Nephron progenitor cell (in vitro differentiated cells): ENCODE measurements at regions not wholly inside any gene's neighbourhood (a gene's known extent, or its start where the extent isn't known, plus 50 kb on each side); places are given as distances from the start of the nearest gene placed in this dataset.

Experiments
- DNase-seq: peaks from one replicate; pipeline ENCODE4 v3.0.0; 2021
- H3K27ac Mint-ChIP-seq: 2 replicates; pipeline ENCODE4 v1.8.0; 2021; ENCODE audit warnings: mild to moderate bottlenecking, moderate library complexity, mixed read lengths
- H3K27me3 Mint-ChIP-seq: 2 replicates; pipeline ENCODE4 v1.8.0; 2021; ENCODE audit warnings: mild to moderate bottlenecking, low read depth, mixed read lengths; ENCODE audit not compliant: poor library complexity
- H3K36me3 Mint-ChIP-seq: 2 replicates; pipeline ENCODE4 v1.8.0; 2021; ENCODE audit warnings: low read depth, mixed read lengths
- H3K4me1 Mint-ChIP-seq: 2 replicates; pipeline ENCODE4 v1.8.0; 2021; ENCODE audit warnings: mixed read lengths
- H3K4me3 Mint-ChIP-seq: 2 replicates; pipeline ENCODE4 v1.8.0; 2021; ENCODE audit warnings: mild to moderate bottlenecking, moderate library complexity, mixed read lengths
- H3K9me3 Mint-ChIP-seq: 2 replicates; pipeline ENCODE4 v1.8.0; 2021; ENCODE audit warnings: mild to moderate bottlenecking, moderate library complexity, mixed read lengths
- TF ChIP-seq, protein P1 (sequence below): fragments of 200-600 bp; sonication (generic); IDR thresholded peaks from 2 replicates; pipeline ENCODE4 v1.5.0; 2021; ENCODE audit warnings: antibody characterized with exemption

DNA sequence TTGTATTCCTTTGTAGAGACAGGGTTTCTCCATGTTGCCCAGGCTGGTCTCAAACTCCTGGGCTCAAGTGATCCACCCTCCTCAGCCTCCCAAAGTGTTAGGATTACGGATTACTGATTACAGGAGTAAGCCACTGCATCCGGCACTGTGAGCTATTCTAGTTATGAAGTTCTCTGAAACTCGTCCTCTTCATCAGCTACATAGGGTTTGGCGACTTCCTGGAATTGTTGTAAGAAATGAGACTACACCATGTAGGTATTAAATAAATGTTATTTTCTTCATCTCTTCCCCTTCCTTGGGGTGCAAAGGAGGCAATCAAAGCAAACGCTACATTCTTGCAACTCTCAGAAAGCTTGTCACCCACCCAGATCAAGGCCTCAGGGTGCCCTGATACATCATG is 131.2 kb upstream of the TIAM1 start:
- H3K36me3 Mint-ChIP-seq: peaks cover 76% of the 10 kb centered on the region
- peaks cover 32% of the 10 kb centered on the region for H3K9me3 Mint-ChIP-seq
- peak overlapping the region; percentile 78 for H3K27ac Mint-ChIP-seq
- H3K4me3 Mint-ChIP-seq: no peak overlapping the region
- H3K27me3 Mint-ChIP-seq: no peaks in the 10 kb centered on the region
- peaks cover 16% of the 10 kb centered on the region for H3K4me1 Mint-ChIP-seq
- no peak for DNase-seq
- TF ChIP-seq, protein P1, sequence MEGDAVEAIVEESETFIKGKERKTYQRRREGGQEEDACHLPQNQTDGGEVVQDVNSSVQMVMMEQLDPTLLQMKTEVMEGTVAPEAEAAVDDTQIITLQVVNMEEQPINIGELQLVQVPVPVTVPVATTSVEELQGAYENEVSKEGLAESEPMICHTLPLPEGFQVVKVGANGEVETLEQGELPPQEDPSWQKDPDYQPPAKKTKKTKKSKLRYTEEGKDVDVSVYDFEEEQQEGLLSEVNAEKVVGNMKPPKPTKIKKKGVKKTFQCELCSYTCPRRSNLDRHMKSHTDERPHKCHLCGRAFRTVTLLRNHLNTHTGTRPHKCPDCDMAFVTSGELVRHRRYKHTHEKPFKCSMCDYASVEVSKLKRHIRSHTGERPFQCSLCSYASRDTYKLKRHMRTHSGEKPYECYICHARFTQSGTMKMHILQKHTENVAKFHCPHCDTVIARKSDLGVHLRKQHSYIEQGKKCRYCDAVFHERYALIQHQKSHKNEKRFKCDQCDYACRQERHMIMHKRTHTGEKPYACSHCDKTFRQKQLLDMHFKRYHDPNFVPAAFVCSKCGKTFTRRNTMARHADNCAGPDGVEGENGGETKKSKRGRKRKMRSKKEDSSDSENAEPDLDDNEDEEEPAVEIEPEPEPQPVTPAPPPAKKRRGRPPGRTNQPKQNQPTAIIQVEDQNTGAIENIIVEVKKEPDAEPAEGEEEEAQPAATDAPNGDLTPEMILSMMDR: no peak

DNA sequence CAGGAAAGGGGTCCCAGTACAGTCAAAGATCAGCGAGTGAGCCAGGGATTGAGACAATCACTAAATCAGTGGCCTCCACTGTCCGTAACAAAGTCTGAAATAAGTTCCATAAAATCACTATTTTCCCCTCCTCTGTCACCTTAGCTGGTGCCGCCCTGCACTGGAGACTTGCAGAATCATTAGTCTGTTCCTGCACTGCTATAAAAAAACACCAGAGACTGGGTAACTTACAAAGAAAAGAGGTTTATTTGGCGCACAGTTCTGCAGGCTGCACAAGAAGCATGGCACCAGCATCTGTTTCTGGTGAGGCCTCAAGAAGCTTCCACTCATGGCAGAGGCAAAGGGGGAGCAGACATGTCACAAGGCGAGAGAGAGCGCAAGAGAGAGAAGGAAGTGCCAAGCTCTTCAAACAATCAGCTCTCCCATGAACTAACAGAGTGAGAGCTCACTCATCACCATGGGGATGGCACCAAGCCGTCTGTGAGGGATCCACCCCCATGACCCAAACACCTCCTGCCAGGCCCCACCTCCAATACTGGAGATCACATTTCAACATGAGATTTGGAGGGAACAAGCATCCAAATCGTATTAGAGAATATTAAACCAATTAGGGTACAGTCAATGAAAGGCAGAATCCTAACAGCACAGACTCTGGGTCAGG is 129.8 kb upstream of the TIAM1 start:
- Mint-ChIP-seq H3K4me1 (peaks cover 16% of the 10 kb centered on the region), H3K4me3 (no peak overlapping the region), H3K27me3 (no peaks in the 10 kb centered on the region), H3K9me3 (peaks cover 24% of the 10 kb centered on the region), H3K27ac (peak overlapping the region; percentile 59), H3K36me3 (peaks cover 64% of the 10 kb centered on the region)
- TF ChIP-seq, protein P1: no peak
- no peak for DNase-seq

DNA sequence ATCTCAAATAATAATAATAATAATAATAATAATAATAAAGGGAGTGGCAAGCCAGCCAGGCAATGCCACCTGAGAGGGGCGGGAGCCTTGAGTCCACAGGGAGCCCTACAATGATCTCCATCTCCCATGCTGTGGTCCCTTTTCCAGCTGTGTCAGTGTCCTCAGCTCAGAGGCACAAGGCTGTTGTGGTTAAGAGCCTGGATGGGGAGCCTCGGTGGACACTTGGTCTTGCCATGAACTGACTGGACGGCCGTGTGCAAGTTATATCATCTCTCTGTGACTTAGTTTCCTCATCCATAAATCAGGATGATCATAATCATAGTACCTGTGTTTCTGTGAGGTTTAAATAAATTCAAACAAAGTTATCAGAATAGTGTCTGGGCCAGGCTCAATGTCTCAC is 127.8 kb upstream of the TIAM1 start:
- peak overlapping the region; percentile 69 for H3K27ac Mint-ChIP-seq
- no peak for DNase-seq
- peaks cover 13% of the 10 kb centered on the region for H3K4me1 Mint-ChIP-seq
- H3K36me3 Mint-ChIP-seq: peaks cover 53% of the 10 kb centered on the region
- peaks cover 19% of the 10 kb centered on the region for H3K9me3 Mint-ChIP-seq
- TF ChIP-seq, protein P1: no peak
- H3K4me3 Mint-ChIP-seq: no peak overlapping the region
- H3K27me3 Mint-ChIP-seq: no peaks in the 10 kb centered on the region

DNA sequence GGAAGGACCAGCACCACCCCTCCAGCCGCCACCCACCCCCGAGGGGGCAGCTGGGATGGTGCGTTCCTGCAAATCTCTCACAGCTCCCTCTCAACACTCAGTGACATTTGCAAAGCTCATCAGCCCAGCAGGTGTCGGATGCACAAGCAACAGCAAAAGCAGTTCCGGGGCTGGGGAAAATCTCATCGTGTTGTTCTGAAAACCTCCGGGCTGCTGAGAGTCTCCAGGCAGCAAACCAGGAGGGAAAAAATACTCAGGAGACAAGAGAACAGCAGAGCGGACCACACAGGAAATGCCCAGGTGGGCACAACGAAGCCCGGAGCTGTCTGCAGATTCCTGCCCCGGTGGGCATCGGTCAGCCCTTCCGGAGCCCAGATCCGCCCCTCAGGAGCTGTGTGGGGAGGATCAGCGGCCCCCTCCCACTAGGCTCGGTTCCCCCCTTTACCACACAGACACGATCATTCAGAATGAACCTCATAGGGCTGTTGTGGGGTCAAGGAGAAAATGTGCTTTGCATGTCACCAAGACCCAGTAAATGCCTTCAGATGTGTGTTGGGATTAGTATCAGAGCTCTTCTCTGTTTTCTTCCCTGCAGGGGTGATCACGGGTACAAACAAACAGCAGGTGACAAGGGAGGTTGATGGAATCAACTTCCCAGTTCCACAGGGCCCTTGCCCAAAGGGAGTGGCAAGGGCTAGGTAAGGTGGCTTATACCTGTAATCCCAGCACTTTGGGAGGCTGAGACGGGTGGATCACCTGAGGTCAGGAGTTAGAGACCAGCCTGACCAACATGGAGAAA is 127.0 kb upstream of the TIAM1 start:
- Mint-ChIP-seq H3K9me3 (peaks cover 15% of the 10 kb centered on the region), H3K36me3 (peaks cover 53% of the 10 kb centered on the region), H3K27ac (no peak overlapping the region), H3K4me3 (no peak overlapping the region), H3K27me3 (no peaks in the 10 kb centered on the region), H3K4me1 (peaks cover 8% of the 10 kb centered on the region)
- DNase-seq: no peak
- TF ChIP-seq, protein P1: no peak

DNA sequence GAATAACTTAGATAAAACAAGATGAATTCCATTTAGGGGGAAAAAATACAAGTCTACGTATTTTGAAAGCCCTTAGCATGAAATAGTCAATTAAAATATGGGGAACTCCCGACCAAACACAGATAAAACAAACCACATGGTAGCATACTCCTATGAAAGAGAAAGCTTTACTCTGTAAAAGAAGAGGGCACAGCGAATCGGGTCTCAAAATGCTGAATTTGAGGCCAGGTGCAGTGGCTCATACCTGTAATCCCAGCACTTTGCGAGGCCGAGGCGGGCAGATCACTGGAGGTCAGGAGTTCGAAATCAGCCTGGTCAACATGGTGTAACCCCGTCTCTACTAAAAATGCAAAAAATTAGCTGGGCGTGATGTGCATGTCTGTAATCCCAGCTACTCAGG is 116.9 kb upstream of the TIAM1 start:
- TF ChIP-seq, protein P1: no peak
- DNase-seq: no peak
- Mint-ChIP-seq H3K36me3 (peaks cover 66% of the 10 kb centered on the region), H3K27me3 (no peaks in the 10 kb centered on the region), H3K9me3 (peaks cover 6% of the 10 kb centered on the region), H3K4me3 (no peak overlapping the region), H3K4me1 (peaks cover 32% of the 10 kb centered on the region), H3K27ac (no peak overlapping the region)

DNA sequence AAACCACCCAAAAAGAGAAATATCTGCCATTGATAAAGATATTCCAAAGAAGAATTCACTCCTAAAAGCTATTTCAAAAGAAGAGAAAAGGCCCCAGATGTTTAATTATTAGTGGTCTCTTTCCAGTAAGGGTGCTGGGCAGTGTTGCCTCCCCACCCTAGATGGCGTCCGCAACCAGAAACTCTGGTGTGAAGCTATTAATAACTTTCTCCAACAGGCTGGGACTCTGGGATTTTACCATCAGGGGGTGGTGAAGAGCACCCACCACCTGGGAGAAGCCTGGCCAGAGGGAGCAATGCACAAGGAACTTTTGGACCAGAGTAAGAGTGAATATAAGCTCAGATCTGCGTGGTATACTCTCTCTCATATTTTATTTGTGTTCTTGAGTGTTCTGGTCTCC is 115.4 kb upstream of the TIAM1 start:
- H3K9me3 Mint-ChIP-seq: peaks cover 6% of the 10 kb centered on the region
- TF ChIP-seq, protein P1: no peak
- peaks cover 68% of the 10 kb centered on the region for H3K36me3 Mint-ChIP-seq
- H3K4me3 Mint-ChIP-seq: no peak overlapping the region
- H3K27me3 Mint-ChIP-seq: no peaks in the 10 kb centered on the region
- no peak overlapping the region for H3K27ac Mint-ChIP-seq
- peaks cover 30% of the 10 kb centered on the region for H3K4me1 Mint-ChIP-seq
- no peak for DNase-seq
